ENCODE measurements at regions not wholly inside any gene's neighbourhood (a gene's known extent, or its start where the extent isn't known, plus 50 kb on each side); places are given as distances from the start of the nearest gene placed in this dataset.

- Histone ChIP-seq H3K36me3 (ENCODE audit: insufficient read depth, low read length) (no peaks in the 10 kb centered on the region), H2AFZ (ENCODE audit: low read length) (no peak overlapping the region), H3K4me2 (ENCODE audit: low read length) (no peak overlapping the region), H3K79me2 (ENCODE audit: insufficient read depth, low read depth, low read length) (no peaks in the 10 kb centered on the region), H3K4me3 (ENCODE audit: low read depth, low read length, poor library complexity, severe bottlenecking) (no peak overlapping the region), H3K27ac (ENCODE audit: low read depth, low read length, poor library complexity, severe bottlenecking) (no peak overlapping the region), H3K9me2 (ENCODE audit: insufficient read depth, low read length) (no peaks in the 10 kb centered on the region), H4K20me1 (ENCODE audit: insufficient read depth, low read length) (no peaks in the 10 kb centered on the region), H3K9me3 (ENCODE audit: low read length) (no peaks in the 10 kb centered on the region), H3K4me1 (ENCODE audit: insufficient read depth, low read length, poor library complexity, severe bottlenecking) (no peaks in the 10 kb centered on the region)
- no TSS peak for BruUV-seq (replicated peaks)
- DNase-seq (ENCODE audit: low spot score): no peak
- intact Hi-C loops (cut with micrococcal nuclease; ENCODE audit: unreplicated experiment): no loop called here
- TF ChIP-seq CTCF (conservative IDR thresholded peaks at IDR 0.05; ENCODE audit: low read length) (no peak), EZH2phosphoT487 (IDR thresholded peaks at IDR 0.05; ENCODE audit: borderline replicate concordance, low read depth, low read length) (no peak)
- POLR2A ChIA-PET: no interaction called here
- CTCF ChIA-PET (ENCODE audit: unreplicated experiment): no interaction called here
These were observed 157.1 kb downstream of the ETV1 start for GRCh38 chr7:13832346-13832745.

- intact Hi-C loops (cut with micrococcal nuclease; ENCODE audit: unreplicated experiment): no loop called here
- DNase-seq (ENCODE audit: low spot score): no peak
- H3K4me1 ChIP-seq (ENCODE audit: insufficient read depth, low read length, poor library complexity, severe bottlenecking): no peaks in the 10 kb centered on the region
- no peak overlapping the region for H3K4me2 ChIP-seq (ENCODE audit: low read length)
- H4K20me1 ChIP-seq (ENCODE audit: insufficient read depth, low read length): no peaks in the 10 kb centered on the region
- H3K36me3 ChIP-seq (ENCODE audit: insufficient read depth, low read length): no peaks in the 10 kb centered on the region
- no peak overlapping the region for H3K4me3 ChIP-seq (ENCODE audit: low read depth, low read length, poor library complexity, severe bottlenecking)
- no peaks in the 10 kb centered on the region for H3K9me2 ChIP-seq (ENCODE audit: insufficient read depth, low read length)
- TF ChIP-seq EZH2phosphoT487 (IDR thresholded peaks at IDR 0.05; ENCODE audit: borderline replicate concordance, low read depth, low read length) (no peak), CTCF (conservative IDR thresholded peaks at IDR 0.05; ENCODE audit: low read length) (no peak)
- CTCF ChIA-PET (ENCODE audit: unreplicated experiment): no interaction called here
- H3K79me2 ChIP-seq (ENCODE audit: insufficient read depth, low read depth, low read length): no peaks in the 10 kb centered on the region
- no peak overlapping the region for H2AFZ ChIP-seq (ENCODE audit: low read length)
- no peak overlapping the region for H3K27ac ChIP-seq (ENCODE audit: low read depth, low read length, poor library complexity, severe bottlenecking)
- no peaks in the 10 kb centered on the region for H3K9me3 ChIP-seq (ENCODE audit: low read length)
- POLR2A ChIA-PET: no interaction called here
- BruUV-seq (replicated peaks): no TSS peak
These were observed 155.1 kb downstream of the ETV1 start for GRCh38 chr7:13834328-13834761.

- Histone ChIP-seq H3K4me2 (ENCODE audit: low read length) (no peak overlapping the region), H3K36me3 (ENCODE audit: insufficient read depth, low read length) (no peaks in the 10 kb centered on the region), H2AFZ (ENCODE audit: low read length) (no peak overlapping the region), H3K4me3 (ENCODE audit: low read depth, low read length, poor library complexity, severe bottlenecking) (no peak overlapping the region), H3K9me3 (ENCODE audit: low read length) (no peaks in the 10 kb centered on the region), H3K79me2 (ENCODE audit: insufficient read depth, low read depth, low read length) (no peaks in the 10 kb centered on the region), H3K9me2 (ENCODE audit: insufficient read depth, low read length) (no peaks in the 10 kb centered on the region), H3K27ac (ENCODE audit: low read depth, low read length, poor library complexity, severe bottlenecking) (no peak overlapping the region), H3K4me1 (ENCODE audit: insufficient read depth, low read length, poor library complexity, severe bottlenecking) (no peaks in the 10 kb centered on the region), H4K20me1 (ENCODE audit: insufficient read depth, low read length) (no peaks in the 10 kb centered on the region)
- BruUV-seq (replicated peaks): no TSS peak
- intact Hi-C loops (cut with micrococcal nuclease; ENCODE audit: unreplicated experiment): no loop called here
- POLR2A ChIA-PET: no interaction called here
- no peak for DNase-seq (ENCODE audit: low spot score)
- TF ChIP-seq CTCF (conservative IDR thresholded peaks at IDR 0.05; ENCODE audit: low read length) (no peak), EZH2phosphoT487 (IDR thresholded peaks at IDR 0.05; ENCODE audit: borderline replicate concordance, low read depth, low read length) (no peak)
- CTCF ChIA-PET (ENCODE audit: unreplicated experiment): no interaction called here
These were observed 154.0 kb downstream of the ETV1 start for GRCh38 chr7:13835442-13835841.

Data from OCI-LY7 (cell line).